Panc1 (cell line): ENCODE measurements at regions not wholly inside any gene's neighbourhood (a gene's known extent, or its start where the extent isn't known, plus 50 kb on each side); places are given as distances from the start of the nearest gene placed in this dataset.

ENCODE experiments used
- POLR2AphosphoS5 ChIP-seq: IDR thresholded peaks from 2 replicates; pipeline ENCODE4 v1.6.1; 2012; ENCODE audit warnings: mild to moderate bottlenecking, low read depth, low read length, moderate library complexity
- TF ChIP-seq, protein P1 (sequence below): fragments of 450-650 bp; IDR thresholded peaks from 2 replicates; pipeline ENCODE4 v1.5.1; 2017; ENCODE audit warnings: mild to moderate bottlenecking

DNA sequence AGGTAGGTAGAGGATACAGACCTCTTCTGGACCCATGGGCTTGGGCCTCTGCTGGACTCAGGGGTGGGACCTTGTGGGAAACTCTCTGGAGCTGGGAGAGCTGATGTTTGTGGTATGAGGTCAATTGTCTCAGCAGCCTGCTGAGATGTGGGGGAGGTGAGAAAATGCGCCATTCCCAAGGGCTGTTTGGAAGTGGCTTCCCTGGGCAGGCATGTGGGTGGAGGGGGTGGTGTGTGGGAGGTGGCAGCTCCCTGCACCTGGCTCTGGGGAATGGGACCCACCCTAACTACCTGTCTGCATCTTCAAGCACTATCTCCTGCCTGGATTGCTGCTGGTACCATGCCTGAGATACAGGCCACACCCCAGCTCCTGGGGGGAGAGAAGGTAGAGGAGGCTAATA is 97.4 kb upstream of the THY1 start:
- TF ChIP-seq, protein P1, sequence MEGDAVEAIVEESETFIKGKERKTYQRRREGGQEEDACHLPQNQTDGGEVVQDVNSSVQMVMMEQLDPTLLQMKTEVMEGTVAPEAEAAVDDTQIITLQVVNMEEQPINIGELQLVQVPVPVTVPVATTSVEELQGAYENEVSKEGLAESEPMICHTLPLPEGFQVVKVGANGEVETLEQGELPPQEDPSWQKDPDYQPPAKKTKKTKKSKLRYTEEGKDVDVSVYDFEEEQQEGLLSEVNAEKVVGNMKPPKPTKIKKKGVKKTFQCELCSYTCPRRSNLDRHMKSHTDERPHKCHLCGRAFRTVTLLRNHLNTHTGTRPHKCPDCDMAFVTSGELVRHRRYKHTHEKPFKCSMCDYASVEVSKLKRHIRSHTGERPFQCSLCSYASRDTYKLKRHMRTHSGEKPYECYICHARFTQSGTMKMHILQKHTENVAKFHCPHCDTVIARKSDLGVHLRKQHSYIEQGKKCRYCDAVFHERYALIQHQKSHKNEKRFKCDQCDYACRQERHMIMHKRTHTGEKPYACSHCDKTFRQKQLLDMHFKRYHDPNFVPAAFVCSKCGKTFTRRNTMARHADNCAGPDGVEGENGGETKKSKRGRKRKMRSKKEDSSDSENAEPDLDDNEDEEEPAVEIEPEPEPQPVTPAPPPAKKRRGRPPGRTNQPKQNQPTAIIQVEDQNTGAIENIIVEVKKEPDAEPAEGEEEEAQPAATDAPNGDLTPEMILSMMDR = no peak
- no peak for TF ChIP-seq POLR2AphosphoS5
